HEK293 (cell line): ENCODE measurements at regions not wholly inside any gene's neighbourhood (a gene's known extent, or its start where the extent isn't known, plus 50 kb on each side); places are given as distances from the start of the nearest gene placed in this dataset.

Experiments used
- BCL6B ChIP-seq: fragments of 450-650 bp; formaldehyde crosslinking; IDR thresholded peaks from 2 replicates; pipeline ENCODE4 v1.5.1; 2017; ENCODE audit warnings: missing biosample characterization, missing genetic modification characterization
- EGR2 ChIP-seq: fragments of 450-650 bp; formaldehyde crosslinking; IDR thresholded peaks from 2 replicates; pipeline ENCODE4 v1.5.1; 2016; ENCODE audit warnings: low read depth, missing biosample characterization, missing genetic modification characterization
- KLF1 ChIP-seq: fragments of 450-650 bp; formaldehyde crosslinking; IDR thresholded peaks from 2 replicates; pipeline ENCODE4 v1.5.1; 2016; ENCODE audit warnings: missing biosample characterization, missing genetic modification characterization
- KLF10 ChIP-seq: fragments of 450-650 bp; IDR thresholded peaks from 2 replicates; pipeline ENCODE4 v1.5.1; 2018; ENCODE audit warnings: missing biosample characterization, mild to moderate bottlenecking, missing genetic modification characterization
- SCRT1 ChIP-seq: fragments of 450-650 bp; formaldehyde crosslinking; IDR thresholded peaks from 2 replicates; pipeline ENCODE4 v1.5.1; 2016; ENCODE audit warnings: missing biosample characterization, missing genetic modification characterization, borderline replicate concordance
- SCRT2 ChIP-seq: fragments of 450-650 bp; formaldehyde crosslinking; IDR thresholded peaks from 2 replicates; pipeline ENCODE4 v1.5.1; 2016; ENCODE audit warnings: missing biosample characterization, missing genetic modification characterization
- SETDB1 ChIP-seq: IDR thresholded peaks from one replicate; pipeline ENCODE4 v1.6.1; 2017; ENCODE audit warnings: mild to moderate bottlenecking, low read length, moderate library complexity, mixed read lengths; ENCODE audit not compliant: insufficient read length
- ZBTB1 ChIP-seq: fragments of 450-650 bp; formaldehyde crosslinking; IDR thresholded peaks from 2 replicates; pipeline ENCODE4 v1.5.1; 2016; ENCODE audit warnings: missing biosample characterization, missing genetic modification characterization
- ZBTB10 ChIP-seq: fragments of 450-650 bp; formaldehyde crosslinking; IDR thresholded peaks from 2 replicates; pipeline ENCODE4 v1.5.1; 2016; ENCODE audit warnings: missing biosample characterization, missing genetic modification characterization
- ZBTB20 ChIP-seq: fragments of 450-650 bp; formaldehyde crosslinking; IDR thresholded peaks from 2 replicates; pipeline ENCODE4 v1.5.1; 2016; ENCODE audit warnings: missing biosample characterization, missing genetic modification characterization
- ZFHX2 ChIP-seq: fragments of 450-650 bp; formaldehyde crosslinking; conservative IDR thresholded peaks from 2 replicates; pipeline ENCODE4 v1.5.1; 2016; ENCODE audit warnings: missing biosample characterization, missing genetic modification characterization
- ZNF155 ChIP-seq: fragments of 450-650 bp; formaldehyde crosslinking; IDR thresholded peaks from 2 replicates; pipeline ENCODE4 v1.5.1; 2016; ENCODE audit warnings: missing biosample characterization, missing genetic modification characterization
- ZNF239 ChIP-seq: fragments of 450-650 bp; formaldehyde crosslinking; IDR thresholded peaks from 2 replicates; pipeline ENCODE4 v1.5.1; 2016; ENCODE audit warnings: missing biosample characterization, missing genetic modification characterization
- ZNF302 ChIP-seq: fragments of 450-650 bp; formaldehyde crosslinking; IDR thresholded peaks from 2 replicates; pipeline ENCODE4 v1.5.1; 2016; ENCODE audit warnings: missing biosample characterization, missing genetic modification characterization, low read depth
- ZNF398 ChIP-seq: fragments of 450-650 bp; formaldehyde crosslinking; IDR thresholded peaks from 2 replicates; pipeline ENCODE4 v1.5.1; 2017; ENCODE audit warnings: missing biosample characterization, missing genetic modification characterization
- ZNF404 ChIP-seq: fragments of 450-650 bp; formaldehyde crosslinking; IDR thresholded peaks from 2 replicates; pipeline ENCODE4 v1.5.1; 2017; ENCODE audit warnings: missing biosample characterization, missing genetic modification characterization
- ZNF596 ChIP-seq: fragments of 450-650 bp; IDR thresholded peaks from 2 replicates; pipeline ENCODE4 v1.5.0; 2018; ENCODE audit warnings: missing biosample characterization, mild to moderate bottlenecking, missing genetic modification characterization, moderate library complexity
- ZNF701 ChIP-seq: fragments of 450-650 bp; formaldehyde crosslinking; IDR thresholded peaks from 2 replicates; pipeline ENCODE4 v1.5.1; 2016; ENCODE audit warnings: missing biosample characterization, missing genetic modification characterization
- ZNF768 ChIP-seq: fragments of 450-650 bp; formaldehyde crosslinking; IDR thresholded peaks from 2 replicates; pipeline ENCODE4 v1.5.1; 2018; ENCODE audit warnings: missing biosample characterization, mild to moderate bottlenecking, missing genetic modification characterization
- ZNF792 ChIP-seq: fragments of 450-650 bp; formaldehyde crosslinking; IDR thresholded peaks from 2 replicates; pipeline ENCODE4 v1.5.1; 2016; ENCODE audit warnings: missing biosample characterization, missing genetic modification characterization
- TF ChIP-seq, protein P1 (sequence below): fragments of 450-650 bp; formaldehyde crosslinking; IDR thresholded peaks from 2 replicates; pipeline ENCODE4 v1.5.1; 2016; ENCODE audit warnings: missing biosample characterization, missing genetic modification characterization

- TF ChIP-seq BCL6B (no peak), EGR2 (tag by site-specific recombination) (peak; percentile 57), ZBTB1 (tag by site-specific recombination) (no peak), SCRT1 (tag by site-specific recombination) (peak; percentile 93), ZNF404 (tag by site-specific recombination) (no peak), ZNF239 (no peak), SETDB1 (no peak), ZNF792 (tag by site-specific recombination) (no peak), ZNF701 (tag by site-specific recombination) (no peak), ZFHX2 (tag by site-specific recombination) (peak; percentile 69), ZNF155 (no peak), ZNF398 (tag by site-specific recombination) (no peak), ZNF596 (tag by site-specific recombination) (no peak), ZNF302 (tag by site-specific recombination) (no peak), KLF10 (no peak), ZBTB20 (tag by site-specific recombination) (no peak), SCRT2 (tag by site-specific recombination) (peak; percentile 97), ZBTB10 (no peak), KLF1 (tag by site-specific recombination) (no peak), ZNF768 (tag by site-specific recombination) (no peak)
- TF ChIP-seq, protein P1, sequence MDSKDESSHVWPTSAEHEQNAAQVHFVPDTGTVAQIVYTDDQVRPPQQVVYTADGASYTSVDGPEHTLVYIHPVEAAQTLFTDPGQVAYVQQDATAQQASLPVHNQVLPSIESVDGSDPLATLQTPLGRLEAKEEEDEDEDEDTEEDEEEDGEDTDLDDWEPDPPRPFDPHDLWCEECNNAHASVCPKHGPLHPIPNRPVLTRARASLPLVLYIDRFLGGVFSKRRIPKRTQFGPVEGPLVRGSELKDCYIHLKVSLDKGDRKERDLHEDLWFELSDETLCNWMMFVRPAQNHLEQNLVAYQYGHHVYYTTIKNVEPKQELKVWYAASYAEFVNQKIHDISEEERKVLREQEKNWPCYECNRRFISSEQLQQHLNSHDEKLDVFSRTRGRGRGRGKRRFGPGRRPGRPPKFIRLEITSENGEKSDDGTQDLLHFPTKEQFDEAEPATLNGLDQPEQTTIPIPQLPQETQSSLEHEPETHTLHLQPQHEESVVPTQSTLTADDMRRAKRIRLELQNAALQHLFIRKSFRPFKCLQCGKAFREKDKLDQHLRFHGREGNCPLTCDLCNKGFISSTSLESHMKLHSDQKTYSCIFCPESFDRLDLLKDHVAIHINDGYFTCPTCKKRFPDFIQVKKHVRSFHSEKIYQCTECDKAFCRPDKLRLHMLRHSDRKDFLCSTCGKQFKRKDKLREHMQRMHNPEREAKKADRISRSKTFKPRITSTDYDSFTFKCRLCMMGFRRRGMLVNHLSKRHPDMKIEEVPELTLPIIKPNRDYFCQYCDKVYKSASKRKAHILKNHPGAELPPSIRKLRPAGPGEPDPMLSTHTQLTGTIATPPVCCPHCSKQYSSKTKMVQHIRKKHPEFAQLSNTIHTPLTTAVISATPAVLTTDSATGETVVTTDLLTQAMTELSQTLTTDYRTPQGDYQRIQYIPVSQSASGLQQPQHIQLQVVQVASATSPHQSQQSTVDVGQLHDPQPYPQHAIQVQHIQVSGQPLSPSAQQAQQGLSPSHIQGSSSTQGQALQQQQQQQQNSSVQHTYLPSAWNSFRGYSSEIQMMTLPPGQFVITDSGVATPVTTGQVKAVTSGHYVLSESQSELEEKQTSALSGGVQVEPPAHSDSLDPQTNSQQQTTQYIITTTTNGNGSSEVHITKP (tag by site-specific recombination): no peak
These were observed 81.0 kb downstream of the NCOR2 start (continued) for GRCh38 chr12:124486346-124486963.
